C4-2B (cell line): ENCODE measurements at regions not wholly inside any gene's neighbourhood (a gene's known extent, or its start where the extent isn't known, plus 50 kb on each side); places are given as distances from the start of the nearest gene placed in this dataset.

Source experiments
- ZFX ChIP-seq: fragments of 450-650 bp; IDR thresholded peaks from 2 replicates; pipeline ENCODE4 v1.6.1; 2017
- TF ChIP-seq, protein P1 (sequence below): fragments of 450-650 bp; conservative IDR thresholded peaks from 2 replicates; pipeline ENCODE4 v1.5.1; 2017; ENCODE audit warnings: mild to moderate bottlenecking

DNA sequence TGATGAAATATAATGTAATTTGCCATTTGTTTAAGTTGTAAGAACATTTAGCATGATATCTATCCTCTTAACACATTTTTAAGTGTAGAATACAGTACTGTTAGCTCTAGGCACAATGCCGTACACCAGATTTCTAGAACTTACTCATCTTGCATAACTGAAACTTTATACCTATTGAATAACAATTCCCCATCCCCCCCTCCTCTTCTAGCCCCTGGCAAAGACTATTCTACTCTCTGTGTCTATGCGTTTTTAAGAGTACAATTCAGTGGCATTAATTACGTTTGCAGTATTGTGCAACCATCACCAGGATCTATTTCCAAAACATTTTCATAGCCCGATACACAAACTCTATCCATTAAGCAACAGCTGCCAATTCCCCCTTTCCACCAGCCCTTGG is 261.7 kb downstream of the PLOD2 start:
- TF ChIP-seq, protein P1, sequence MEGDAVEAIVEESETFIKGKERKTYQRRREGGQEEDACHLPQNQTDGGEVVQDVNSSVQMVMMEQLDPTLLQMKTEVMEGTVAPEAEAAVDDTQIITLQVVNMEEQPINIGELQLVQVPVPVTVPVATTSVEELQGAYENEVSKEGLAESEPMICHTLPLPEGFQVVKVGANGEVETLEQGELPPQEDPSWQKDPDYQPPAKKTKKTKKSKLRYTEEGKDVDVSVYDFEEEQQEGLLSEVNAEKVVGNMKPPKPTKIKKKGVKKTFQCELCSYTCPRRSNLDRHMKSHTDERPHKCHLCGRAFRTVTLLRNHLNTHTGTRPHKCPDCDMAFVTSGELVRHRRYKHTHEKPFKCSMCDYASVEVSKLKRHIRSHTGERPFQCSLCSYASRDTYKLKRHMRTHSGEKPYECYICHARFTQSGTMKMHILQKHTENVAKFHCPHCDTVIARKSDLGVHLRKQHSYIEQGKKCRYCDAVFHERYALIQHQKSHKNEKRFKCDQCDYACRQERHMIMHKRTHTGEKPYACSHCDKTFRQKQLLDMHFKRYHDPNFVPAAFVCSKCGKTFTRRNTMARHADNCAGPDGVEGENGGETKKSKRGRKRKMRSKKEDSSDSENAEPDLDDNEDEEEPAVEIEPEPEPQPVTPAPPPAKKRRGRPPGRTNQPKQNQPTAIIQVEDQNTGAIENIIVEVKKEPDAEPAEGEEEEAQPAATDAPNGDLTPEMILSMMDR = no peak
- TF ChIP-seq ZFX = no peak
